Activated T-cell treated with anti-CD3 and anti-CD28 coated beads, Interleukin-2, amount 50 U/mL, for 24 hours (primary cell): ENCODE measurements at regions not wholly inside any gene's neighbourhood (a gene's known extent, or its start where the extent isn't known, plus 50 kb on each side); places are given as distances from the start of the nearest gene placed in this dataset.

Source experiments
- DNase-seq: peaks from one replicate; pipeline ENCODE4 v3.0.0-alpha.2; 2020
- H3K27ac Mint-ChIP-seq: 2 replicates; pipeline ENCODE4 v1.8.0; 2020; ENCODE audit warnings: mild to moderate bottlenecking, mixed read lengths
- H3K27me3 Mint-ChIP-seq: 2 replicates; pipeline ENCODE4 v1.8.0; 2020; ENCODE audit warnings: mixed read lengths
- H3K36me3 Mint-ChIP-seq: 2 replicates; pipeline ENCODE4 v1.8.0; 2020; ENCODE audit warnings: low read depth, mixed read lengths
- H3K4me1 Mint-ChIP-seq: 2 replicates; pipeline ENCODE4 v1.8.0; 2020; ENCODE audit warnings: low read depth, mixed read lengths
- H3K4me3 Mint-ChIP-seq: 2 replicates; pipeline ENCODE4 v1.8.0; 2020; ENCODE audit warnings: mild to moderate bottlenecking, moderate library complexity, mixed read lengths
- H3K9me3 Mint-ChIP-seq: 2 replicates; pipeline ENCODE4 v1.8.0; 2020; ENCODE audit warnings: mixed read lengths

DNA sequence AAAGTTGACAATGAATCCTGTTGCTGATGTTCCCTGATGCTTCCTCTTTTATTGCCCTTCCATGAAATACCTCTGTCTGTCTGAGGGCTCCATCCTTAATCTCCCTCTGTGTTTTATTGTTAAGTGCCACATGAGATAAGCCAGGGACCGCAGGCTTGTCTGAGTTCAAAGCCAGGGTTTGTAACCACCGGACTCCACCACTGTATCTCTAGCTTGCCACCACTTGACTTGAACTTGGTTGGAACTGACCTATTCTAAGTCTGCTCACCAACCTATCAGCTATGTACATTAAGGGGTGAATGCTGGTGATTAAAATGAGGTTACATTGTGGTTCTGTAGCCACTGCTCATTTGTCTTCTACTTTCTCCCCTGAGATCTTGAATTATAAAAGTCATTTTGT lies 328.5 kb upstream of the ZEB2 start:
- Mint-ChIP-seq H3K4me1 (no peaks in the 10 kb centered on the region), H3K4me3 (no peak overlapping the region), H3K27me3 (no peaks in the 10 kb centered on the region), H3K36me3 (no peaks in the 10 kb centered on the region), H3K27ac (no peak overlapping the region), H3K9me3 (no peaks in the 10 kb centered on the region)
- no peak for DNase-seq

DNA sequence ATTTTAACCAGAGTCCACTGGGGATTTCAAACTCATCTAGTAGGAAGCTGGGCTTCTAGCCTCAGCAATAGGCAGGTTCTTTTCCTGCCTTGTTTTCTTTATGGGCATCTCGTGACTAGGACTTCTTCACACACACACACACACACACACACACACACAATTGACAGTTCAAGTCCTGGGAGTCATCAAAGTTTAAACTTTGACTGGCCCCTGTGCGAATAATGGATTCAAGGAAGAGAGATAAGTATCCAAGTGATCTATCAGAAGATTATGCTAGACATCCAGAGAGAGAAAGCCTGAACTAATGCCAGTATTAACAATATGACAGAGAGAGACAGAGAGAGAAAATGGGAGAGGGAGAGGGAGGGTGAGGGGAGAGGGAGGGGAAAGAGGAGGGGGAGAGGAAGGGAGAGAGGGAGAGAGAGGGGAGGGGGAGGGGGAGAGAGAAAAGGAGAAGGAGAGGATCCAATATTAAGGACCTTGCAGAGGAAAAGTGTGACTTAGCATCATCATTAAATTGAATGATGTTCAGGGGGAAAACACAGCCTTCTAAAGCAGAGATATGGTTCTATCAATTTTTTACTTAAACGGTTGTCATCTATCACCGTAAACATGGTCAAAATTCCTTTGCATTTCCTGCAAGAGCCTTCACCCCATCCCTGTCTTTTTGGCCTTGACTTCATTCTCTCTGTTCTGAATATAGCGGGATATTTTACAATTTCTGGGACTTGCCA lies 327.6 kb upstream of the ZEB2 start:
- Mint-ChIP-seq H3K4me1 (no peaks in the 10 kb centered on the region), H3K27ac (no peak overlapping the region), H3K9me3 (no peaks in the 10 kb centered on the region), H3K36me3 (no peaks in the 10 kb centered on the region), H3K27me3 (no peaks in the 10 kb centered on the region), H3K4me3 (no peak overlapping the region)
- DNase-seq: no peak

- H3K4me1 Mint-ChIP-seq: no peaks in the 10 kb centered on the region
- H3K9me3 Mint-ChIP-seq: no peaks in the 10 kb centered on the region
Observed at GRCh38 chr2:144836635-144837350, 316.9 kb upstream of the ZEB2 start.

GRCh38 chr2:144835634-144836350 lies 315.9 kb upstream of the ZEB2 start:
- no peaks in the 10 kb centered on the region for H3K9me3 Mint-ChIP-seq
- H3K4me3 Mint-ChIP-seq: no peak overlapping the region
- no peak overlapping the region for H3K27ac Mint-ChIP-seq
- H3K36me3 Mint-ChIP-seq: no peaks in the 10 kb centered on the region
- no peaks in the 10 kb centered on the region for H3K4me1 Mint-ChIP-seq
- DNase-seq: no peak
- peaks cover 5% of the 10 kb centered on the region for H3K27me3 Mint-ChIP-seq

More at GRCh38 chr2:144836635-144837350, 316.9 kb upstream of the ZEB2 start:
- DNase-seq: no peak
- H3K4me3 Mint-ChIP-seq: no peak overlapping the region
- no peak overlapping the region for H3K27ac Mint-ChIP-seq
- H3K27me3 Mint-ChIP-seq: peaks cover 3% of the 10 kb centered on the region
- H3K36me3 Mint-ChIP-seq: no peaks in the 10 kb centered on the region

DNA sequence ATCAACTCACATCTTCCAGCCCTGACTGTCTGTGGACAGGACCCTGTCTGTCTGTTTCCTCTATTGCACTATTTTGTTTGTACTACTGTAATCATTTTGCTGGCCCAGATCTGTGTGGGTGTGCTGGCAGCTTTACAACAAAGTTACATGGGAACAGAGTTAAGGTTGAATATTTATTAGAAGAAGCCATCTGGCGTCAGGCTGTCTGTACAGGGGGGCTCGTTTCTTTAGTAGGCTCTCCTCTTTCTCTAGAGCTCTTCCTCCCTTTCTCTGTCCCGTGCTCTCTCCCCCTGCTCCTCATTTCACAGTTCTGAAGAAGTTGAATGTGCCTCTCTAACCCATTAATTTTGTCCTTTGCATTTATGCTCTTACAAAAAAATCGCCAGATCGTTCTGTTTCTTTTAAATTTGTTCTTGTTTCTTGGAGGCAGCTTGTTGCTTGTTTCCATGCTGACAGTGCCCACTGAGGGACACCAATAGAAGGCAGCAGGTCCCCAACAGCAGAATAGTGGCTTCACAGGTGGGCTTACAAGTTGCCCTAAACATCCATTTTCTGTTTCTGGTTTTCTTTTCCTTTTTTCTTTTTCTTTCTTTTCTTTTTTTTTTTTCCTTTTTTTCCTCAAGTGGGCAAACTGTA lies 315.2 kb upstream of the ZEB2 start:
- Mint-ChIP-seq H3K9me3 (no peaks in the 10 kb centered on the region), H3K27ac (no peak overlapping the region), H3K4me3 (no peak overlapping the region), H3K4me1 (no peaks in the 10 kb centered on the region), H3K36me3 (no peaks in the 10 kb centered on the region), H3K27me3 (peaks cover 5% of the 10 kb centered on the region)
- no peak for DNase-seq

- H3K36me3 Mint-ChIP-seq: no peaks in the 10 kb centered on the region
- DNase-seq: no peak
- no peaks in the 10 kb centered on the region for H3K4me1 Mint-ChIP-seq
- H3K4me3 Mint-ChIP-seq: no peak overlapping the region
- H3K27me3 Mint-ChIP-seq: peaks cover 5% of the 10 kb centered on the region
- H3K9me3 Mint-ChIP-seq: no peaks in the 10 kb centered on the region
- no peak overlapping the region for H3K27ac Mint-ChIP-seq
Observed at GRCh38 chr2:144834363-144834762, 314.4 kb upstream of the ZEB2 start.

GRCh38 chr2:144833075-144833637 lies 313.2 kb upstream of the ZEB2 start:
- Mint-ChIP-seq H3K4me3 (no peak overlapping the region), H3K36me3 (no peaks in the 10 kb centered on the region), H3K4me1 (no peaks in the 10 kb centered on the region), H3K27me3 (peaks cover 5% of the 10 kb centered on the region), H3K9me3 (no peaks in the 10 kb centered on the region), H3K27ac (no peak overlapping the region)
- DNase-seq: no peak

- H3K27ac Mint-ChIP-seq: no peak overlapping the region
- no peak overlapping the region for H3K4me3 Mint-ChIP-seq
- no peaks in the 10 kb centered on the region for H3K36me3 Mint-ChIP-seq
- no peaks in the 10 kb centered on the region for H3K4me1 Mint-ChIP-seq
- no peaks in the 10 kb centered on the region for H3K9me3 Mint-ChIP-seq
- no peak for DNase-seq
- H3K27me3 Mint-ChIP-seq: peaks cover 3% of the 10 kb centered on the region
Observed at GRCh38 chr2:144832048-144832447, 312.1 kb upstream of the ZEB2 start.

- no peaks in the 10 kb centered on the region for H3K36me3 Mint-ChIP-seq
- no peaks in the 10 kb centered on the region for H3K4me1 Mint-ChIP-seq
- H3K4me3 Mint-ChIP-seq: no peak overlapping the region
- no peaks in the 10 kb centered on the region for H3K9me3 Mint-ChIP-seq
- H3K27ac Mint-ChIP-seq: no peak overlapping the region
- DNase-seq: no peak
- H3K27me3 Mint-ChIP-seq: peaks cover 3% of the 10 kb centered on the region
Observed at GRCh38 chr2:144830543-144830942, 310.6 kb upstream of the ZEB2 start.

DNA sequence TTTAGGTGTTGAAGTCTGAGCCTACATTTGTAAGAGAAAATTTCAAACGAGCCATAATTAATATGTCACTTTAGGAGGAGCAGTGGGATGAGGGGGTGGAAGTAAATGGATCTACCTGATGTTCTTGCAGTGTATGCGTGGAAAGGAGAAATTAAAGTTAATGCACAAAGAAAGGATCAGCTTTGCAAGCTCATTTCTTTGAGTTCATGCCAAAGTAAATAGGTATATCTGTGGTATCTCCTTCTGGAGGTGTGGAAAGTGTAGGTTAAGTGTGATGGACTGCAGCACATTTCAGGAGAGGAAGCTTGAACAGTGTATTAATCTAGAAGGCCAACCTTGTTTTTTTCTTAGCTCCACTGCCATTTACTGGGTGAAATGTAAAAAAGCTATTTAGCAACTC lies 307.5 kb upstream of the ZEB2 start:
- DNase-seq: no peak
- Mint-ChIP-seq H3K4me1 (no peaks in the 10 kb centered on the region), H3K27me3 (peaks cover 3% of the 10 kb centered on the region), H3K27ac (no peak overlapping the region), H3K4me3 (no peak overlapping the region), H3K9me3 (no peaks in the 10 kb centered on the region), H3K36me3 (no peaks in the 10 kb centered on the region)

DNA sequence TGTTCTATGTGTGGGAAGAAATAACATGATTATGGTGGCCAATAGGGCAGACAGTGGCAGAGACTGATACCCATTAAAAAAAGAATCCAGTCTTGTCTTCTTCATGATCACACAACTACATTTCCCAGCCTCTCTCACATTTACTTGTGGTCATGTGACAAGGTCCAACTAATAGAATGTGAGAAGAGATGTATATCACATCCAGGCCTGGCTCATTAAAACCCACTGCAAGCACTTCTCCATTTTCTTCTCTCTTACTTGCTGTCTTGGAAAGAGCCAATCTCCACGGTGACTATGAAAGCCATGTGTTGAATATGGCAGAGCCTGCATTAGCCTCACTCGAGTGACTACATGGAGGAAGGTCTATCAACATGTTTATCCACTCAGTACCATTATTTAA lies 306.2 kb upstream of the ZEB2 start:
- Mint-ChIP-seq H3K27me3 (peaks cover 4% of the 10 kb centered on the region), H3K4me3 (no peak overlapping the region), H3K27ac (no peak overlapping the region), H3K36me3 (no peaks in the 10 kb centered on the region), H3K9me3 (peaks cover 4% of the 10 kb centered on the region), H3K4me1 (no peaks in the 10 kb centered on the region)
- no peak for DNase-seq

DNA sequence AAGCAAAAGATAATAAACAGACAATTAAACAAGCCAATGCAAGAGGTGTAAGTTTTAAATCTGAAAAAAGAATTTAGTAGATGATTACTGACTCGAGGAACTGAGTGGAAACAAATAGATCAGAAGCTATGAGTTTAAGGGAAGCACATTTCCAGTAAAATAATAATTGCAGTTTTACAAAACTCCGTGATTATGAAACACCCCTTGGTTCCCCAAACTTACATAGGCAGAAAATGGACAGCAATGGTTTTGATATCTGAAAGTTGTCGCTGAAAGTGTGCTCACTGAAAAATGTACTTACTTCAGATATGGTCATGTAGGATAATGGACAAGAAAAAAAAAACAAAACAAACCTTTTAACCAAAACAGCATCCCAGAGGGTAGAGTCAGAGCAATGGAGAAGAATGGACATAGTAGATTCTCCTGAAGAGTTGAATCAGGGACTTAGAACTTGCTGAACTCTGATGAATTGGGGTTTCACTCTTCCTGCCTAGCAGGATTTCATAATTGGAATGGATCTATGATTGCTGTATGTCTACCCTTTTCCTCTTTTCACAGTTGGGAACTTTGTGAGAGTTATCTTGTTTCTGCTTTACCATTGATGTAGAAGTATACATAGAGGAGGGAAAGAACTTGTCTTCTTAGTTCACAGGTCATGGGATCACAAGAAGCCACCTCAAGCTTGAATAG lies 305.6 kb upstream of the ZEB2 start:
- Mint-ChIP-seq H3K36me3 (no peaks in the 10 kb centered on the region), H3K9me3 (peaks cover 6% of the 10 kb centered on the region), H3K4me1 (no peaks in the 10 kb centered on the region), H3K27me3 (peaks cover 8% of the 10 kb centered on the region), H3K4me3 (no peak overlapping the region), H3K27ac (no peak overlapping the region)
- DNase-seq: no peak

DNA sequence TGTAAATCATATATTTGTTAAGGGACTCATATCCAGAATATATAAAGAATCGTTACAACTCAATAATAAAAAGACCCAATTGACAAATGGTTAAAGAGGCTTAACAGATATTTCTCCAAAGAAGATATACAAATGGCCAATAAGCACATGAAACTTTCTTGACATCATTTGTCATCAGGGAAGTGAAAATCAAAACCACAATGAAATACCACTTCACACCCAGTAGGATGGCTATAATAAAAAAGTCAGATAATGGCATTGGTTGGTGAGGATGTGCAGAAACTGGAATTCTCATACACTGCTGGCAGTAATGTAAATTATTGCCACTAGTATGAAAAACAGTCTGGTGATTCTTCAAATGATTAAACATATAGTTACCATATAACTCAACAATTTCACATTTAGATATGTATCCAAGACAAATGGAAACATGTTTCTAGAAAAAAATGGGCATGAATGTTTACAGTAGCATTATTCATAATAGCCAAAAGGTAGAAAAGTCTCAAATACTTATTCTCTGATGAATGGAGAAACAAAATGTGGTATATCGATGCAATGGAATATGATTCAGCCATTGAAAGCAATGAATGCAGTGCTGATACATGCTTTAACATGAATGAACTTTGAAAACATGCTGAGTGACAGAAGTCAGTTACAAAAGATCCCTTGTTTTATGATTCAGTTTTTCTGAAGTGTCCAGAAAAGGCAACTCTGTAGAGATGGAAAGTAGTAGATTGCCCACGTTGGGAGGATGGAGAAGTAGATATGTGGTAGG lies 304.6 kb upstream of the ZEB2 start:
- Mint-ChIP-seq H3K27me3 (peaks cover 12% of the 10 kb centered on the region), H3K27ac (no peak overlapping the region), H3K4me1 (no peaks in the 10 kb centered on the region), H3K9me3 (peaks cover 6% of the 10 kb centered on the region), H3K36me3 (no peaks in the 10 kb centered on the region), H3K4me3 (no peak overlapping the region)
- no peak for DNase-seq
